H1 (cell line): ENCODE measurements at regions not wholly inside any gene's neighbourhood (a gene's known extent, or its start where the extent isn't known, plus 50 kb on each side); places are given as distances from the start of the nearest gene placed in this dataset.

Experiments
- BACH1 ChIP-seq: IDR thresholded peaks from 2 replicates; pipeline ENCODE4 v1.6.1; 2012; ENCODE audit warnings: low read length, improper control_type of control experiment
- CREB1 ChIP-seq: IDR thresholded peaks from 2 replicates; pipeline ENCODE4 v1.6.1; 2012; ENCODE audit warnings: inconsistent platforms
- NRF1 ChIP-seq: IDR thresholded peaks from 2 replicates; pipeline ENCODE4 v1.6.1; 2011; ENCODE audit warnings: mild to moderate bottlenecking, low read depth, low read length, improper control_type of control experiment
- PHF8 ChIP-seq: fragments of 200-600 bp; sonication (generic); conservative IDR thresholded peaks from 2 replicates; pipeline ENCODE4 v1.7.1; 2012; ENCODE audit warnings: low read depth, mild to moderate bottlenecking, inconsistent platforms, low read length, moderate library complexity
- SP1 ChIP-seq: IDR thresholded peaks from 2 replicates; pipeline ENCODE4 v1.6.1; 2011; ENCODE audit warnings: low read depth, low read length
- YY1 ChIP-seq: IDR thresholded peaks from 2 replicates; pipeline ENCODE4 v1.6.1; 2011; ENCODE audit warnings: low read depth, mild to moderate bottlenecking, low read length
- TF ChIP-seq, protein P1 (sequence below): fragments of 300-600 bp; sonication (generic); IDR thresholded peaks from 2 replicates; pipeline ENCODE4 v1.7.1; 2012; ENCODE audit warnings: low read length, moderate library complexity, mild to moderate bottlenecking, inconsistent platforms; ENCODE audit not compliant: insufficient replicate concordance
- TF ChIP-seq, protein P2 (sequence below): IDR thresholded peaks from 2 replicates; pipeline ENCODE4 v1.6.1; 2012; ENCODE audit warnings: low read length, inconsistent platforms

DNA sequence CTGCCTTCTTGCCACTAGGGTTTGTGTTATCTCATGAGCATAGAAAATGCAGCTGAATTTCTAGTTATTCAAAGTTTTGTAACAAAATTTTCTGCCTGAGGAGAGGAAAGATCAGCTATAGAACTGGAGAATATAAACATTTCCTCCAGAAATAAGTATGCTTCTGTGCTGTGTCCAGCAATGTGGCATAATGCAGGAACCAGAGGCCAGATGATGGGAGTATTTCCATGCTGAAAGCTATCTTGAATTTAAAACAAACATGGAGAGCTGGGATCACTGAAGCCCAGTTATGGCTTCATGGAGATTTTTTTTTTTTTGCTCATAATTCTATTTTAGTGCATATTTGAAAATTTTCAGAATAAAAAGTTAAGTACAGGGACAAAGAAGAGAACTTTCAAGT is 608.2 kb downstream of the SOX6 start (continued):
- TF ChIP-seq, protein P1, sequence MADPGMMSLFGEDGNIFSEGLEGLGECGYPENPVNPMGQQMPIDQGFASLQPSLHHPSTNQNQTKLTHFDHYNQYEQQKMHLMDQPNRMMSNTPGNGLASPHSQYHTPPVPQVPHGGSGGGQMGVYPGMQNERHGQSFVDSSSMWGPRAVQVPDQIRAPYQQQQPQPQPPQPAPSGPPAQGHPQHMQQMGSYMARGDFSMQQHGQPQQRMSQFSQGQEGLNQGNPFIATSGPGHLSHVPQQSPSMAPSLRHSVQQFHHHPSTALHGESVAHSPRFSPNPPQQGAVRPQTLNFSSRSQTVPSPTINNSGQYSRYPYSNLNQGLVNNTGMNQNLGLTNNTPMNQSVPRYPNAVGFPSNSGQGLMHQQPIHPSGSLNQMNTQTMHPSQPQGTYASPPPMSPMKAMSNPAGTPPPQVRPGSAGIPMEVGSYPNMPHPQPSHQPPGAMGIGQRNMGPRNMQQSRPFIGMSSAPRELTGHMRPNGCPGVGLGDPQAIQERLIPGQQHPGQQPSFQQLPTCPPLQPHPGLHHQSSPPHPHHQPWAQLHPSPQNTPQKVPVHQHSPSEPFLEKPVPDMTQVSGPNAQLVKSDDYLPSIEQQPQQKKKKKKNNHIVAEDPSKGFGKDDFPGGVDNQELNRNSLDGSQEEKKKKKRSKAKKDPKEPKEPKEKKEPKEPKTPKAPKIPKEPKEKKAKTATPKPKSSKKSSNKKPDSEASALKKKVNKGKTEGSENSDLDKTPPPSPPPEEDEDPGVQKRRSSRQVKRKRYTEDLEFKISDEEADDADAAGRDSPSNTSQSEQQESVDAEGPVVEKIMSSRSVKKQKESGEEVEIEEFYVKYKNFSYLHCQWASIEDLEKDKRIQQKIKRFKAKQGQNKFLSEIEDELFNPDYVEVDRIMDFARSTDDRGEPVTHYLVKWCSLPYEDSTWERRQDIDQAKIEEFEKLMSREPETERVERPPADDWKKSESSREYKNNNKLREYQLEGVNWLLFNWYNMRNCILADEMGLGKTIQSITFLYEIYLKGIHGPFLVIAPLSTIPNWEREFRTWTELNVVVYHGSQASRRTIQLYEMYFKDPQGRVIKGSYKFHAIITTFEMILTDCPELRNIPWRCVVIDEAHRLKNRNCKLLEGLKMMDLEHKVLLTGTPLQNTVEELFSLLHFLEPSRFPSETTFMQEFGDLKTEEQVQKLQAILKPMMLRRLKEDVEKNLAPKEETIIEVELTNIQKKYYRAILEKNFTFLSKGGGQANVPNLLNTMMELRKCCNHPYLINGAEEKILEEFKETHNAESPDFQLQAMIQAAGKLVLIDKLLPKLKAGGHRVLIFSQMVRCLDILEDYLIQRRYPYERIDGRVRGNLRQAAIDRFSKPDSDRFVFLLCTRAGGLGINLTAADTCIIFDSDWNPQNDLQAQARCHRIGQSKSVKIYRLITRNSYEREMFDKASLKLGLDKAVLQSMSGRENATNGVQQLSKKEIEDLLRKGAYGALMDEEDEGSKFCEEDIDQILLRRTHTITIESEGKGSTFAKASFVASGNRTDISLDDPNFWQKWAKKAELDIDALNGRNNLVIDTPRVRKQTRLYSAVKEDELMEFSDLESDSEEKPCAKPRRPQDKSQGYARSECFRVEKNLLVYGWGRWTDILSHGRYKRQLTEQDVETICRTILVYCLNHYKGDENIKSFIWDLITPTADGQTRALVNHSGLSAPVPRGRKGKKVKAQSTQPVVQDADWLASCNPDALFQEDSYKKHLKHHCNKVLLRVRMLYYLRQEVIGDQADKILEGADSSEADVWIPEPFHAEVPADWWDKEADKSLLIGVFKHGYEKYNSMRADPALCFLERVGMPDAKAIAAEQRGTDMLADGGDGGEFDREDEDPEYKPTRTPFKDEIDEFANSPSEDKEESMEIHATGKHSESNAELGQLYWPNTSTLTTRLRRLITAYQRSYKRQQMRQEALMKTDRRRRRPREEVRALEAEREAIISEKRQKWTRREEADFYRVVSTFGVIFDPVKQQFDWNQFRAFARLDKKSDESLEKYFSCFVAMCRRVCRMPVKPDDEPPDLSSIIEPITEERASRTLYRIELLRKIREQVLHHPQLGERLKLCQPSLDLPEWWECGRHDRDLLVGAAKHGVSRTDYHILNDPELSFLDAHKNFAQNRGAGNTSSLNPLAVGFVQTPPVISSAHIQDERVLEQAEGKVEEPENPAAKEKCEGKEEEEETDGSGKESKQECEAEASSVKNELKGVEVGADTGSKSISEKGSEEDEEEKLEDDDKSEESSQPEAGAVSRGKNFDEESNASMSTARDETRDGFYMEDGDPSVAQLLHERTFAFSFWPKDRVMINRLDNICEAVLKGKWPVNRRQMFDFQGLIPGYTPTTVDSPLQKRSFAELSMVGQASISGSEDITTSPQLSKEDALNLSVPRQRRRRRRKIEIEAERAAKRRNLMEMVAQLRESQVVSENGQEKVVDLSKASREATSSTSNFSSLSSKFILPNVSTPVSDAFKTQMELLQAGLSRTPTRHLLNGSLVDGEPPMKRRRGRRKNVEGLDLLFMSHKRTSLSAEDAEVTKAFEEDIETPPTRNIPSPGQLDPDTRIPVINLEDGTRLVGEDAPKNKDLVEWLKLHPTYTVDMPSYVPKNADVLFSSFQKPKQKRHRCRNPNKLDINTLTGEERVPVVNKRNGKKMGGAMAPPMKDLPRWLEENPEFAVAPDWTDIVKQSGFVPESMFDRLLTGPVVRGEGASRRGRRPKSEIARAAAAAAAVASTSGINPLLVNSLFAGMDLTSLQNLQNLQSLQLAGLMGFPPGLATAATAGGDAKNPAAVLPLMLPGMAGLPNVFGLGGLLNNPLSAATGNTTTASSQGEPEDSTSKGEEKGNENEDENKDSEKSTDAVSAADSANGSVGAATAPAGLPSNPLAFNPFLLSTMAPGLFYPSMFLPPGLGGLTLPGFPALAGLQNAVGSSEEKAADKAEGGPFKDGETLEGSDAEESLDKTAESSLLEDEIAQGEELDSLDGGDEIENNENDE: no peak
- TF ChIP-seq, protein P2, sequence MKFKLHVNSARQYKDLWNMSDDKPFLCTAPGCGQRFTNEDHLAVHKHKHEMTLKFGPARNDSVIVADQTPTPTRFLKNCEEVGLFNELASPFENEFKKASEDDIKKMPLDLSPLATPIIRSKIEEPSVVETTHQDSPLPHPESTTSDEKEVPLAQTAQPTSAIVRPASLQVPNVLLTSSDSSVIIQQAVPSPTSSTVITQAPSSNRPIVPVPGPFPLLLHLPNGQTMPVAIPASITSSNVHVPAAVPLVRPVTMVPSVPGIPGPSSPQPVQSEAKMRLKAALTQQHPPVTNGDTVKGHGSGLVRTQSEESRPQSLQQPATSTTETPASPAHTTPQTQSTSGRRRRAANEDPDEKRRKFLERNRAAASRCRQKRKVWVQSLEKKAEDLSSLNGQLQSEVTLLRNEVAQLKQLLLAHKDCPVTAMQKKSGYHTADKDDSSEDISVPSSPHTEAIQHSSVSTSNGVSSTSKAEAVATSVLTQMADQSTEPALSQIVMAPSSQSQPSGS: no peak
- no peak for TF ChIP-seq NRF1
- TF ChIP-seq CREB1: no peak
- TF ChIP-seq YY1: no peak
- no peak for TF ChIP-seq PHF8
- no peak for TF ChIP-seq SP1
- no peak for TF ChIP-seq BACH1
